HG03565 (cell line): ENCODE measurements at regions not wholly inside any gene's neighbourhood (a gene's known extent, or its start where the extent isn't known, plus 50 kb on each side); places are given as distances from the start of the nearest gene placed in this dataset.

Source experiments
- ATAC-seq: cut with Tn5 transposase; IDR thresholded peaks from one replicate; pipeline ENCODE4 v1.9.1; 2021; ENCODE audit warnings: mild to moderate bottlenecking, moderate library complexity; ENCODE audit not compliant: unreplicated experiment

GRCh38 chr6:104434519-104434918 is 425.2 kb downstream of the HACE1 start:
- ATAC-seq = no peak

- ATAC-seq = peak; percentile 53
Observed at GRCh38 chr6:104431096-104431495, 428.6 kb downstream of the HACE1 start.

DNA sequence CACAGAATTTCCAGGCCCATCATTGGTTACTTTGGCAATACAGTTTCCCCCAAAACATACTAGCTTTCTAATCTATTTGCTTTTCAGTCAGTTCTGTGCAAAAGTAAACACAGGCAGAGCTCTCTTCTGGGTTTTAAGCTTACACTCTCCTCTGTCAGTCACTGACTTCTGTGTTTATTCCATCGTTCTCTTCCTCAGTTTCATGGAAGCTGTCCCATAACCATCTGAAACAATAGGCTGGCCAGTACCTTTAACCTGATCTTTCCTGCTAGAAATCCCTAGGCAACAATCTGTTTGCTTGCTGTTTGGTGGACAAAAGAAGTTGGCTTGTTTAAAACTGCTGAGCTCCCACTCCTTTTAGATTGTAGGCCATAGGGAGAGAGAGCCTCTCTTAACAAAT is 431.5 kb downstream of the HACE1 start:
- ATAC-seq = no peak

GRCh38 chr6:104423691-104424090 is 436.0 kb downstream of the HACE1 start:
- no peak for ATAC-seq

- no peak for ATAC-seq
Observed at GRCh38 chr6:104421650-104422049, 438.1 kb downstream of the HACE1 start.

DNA sequence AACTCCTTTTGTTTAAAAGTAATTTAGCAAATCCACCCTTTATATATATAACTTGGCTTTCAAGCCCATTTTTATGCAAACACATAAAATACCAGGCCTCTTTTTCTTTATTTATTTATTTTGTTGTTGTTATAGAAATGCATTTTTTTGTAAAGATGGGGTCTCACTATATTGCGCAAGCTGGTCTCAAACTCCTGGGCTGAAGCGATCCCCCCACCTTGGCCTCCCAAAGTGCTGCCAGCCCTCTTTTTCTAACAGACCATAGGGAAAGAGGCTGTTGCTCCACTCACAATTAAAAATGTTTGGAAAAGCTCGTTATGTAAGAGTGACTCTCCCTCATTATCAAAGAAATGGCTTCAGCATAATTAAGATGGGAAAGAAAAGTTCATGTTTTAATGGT is 440.9 kb downstream of the HACE1 start:
- no peak for ATAC-seq

DNA sequence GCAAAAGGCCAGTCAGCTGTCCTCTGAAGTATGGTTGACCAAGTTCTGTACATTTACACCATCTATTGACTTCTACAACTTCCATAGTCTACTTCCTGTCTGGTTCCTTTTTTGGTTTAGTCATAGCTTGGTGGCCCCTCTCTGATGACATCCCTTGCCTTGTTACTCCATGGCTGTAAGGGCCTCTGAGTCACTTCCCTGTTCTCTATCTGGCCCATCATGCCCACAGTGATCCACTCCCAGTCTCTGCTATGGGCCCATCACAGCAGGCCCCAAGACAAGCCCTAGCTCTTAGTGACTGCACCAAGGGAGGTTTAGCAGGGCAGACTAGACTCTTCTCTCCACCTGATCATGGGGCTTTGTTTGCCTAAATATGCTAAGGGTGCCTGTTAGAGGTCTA is 441.6 kb downstream of the HACE1 start:
- no peak for ATAC-seq

DNA sequence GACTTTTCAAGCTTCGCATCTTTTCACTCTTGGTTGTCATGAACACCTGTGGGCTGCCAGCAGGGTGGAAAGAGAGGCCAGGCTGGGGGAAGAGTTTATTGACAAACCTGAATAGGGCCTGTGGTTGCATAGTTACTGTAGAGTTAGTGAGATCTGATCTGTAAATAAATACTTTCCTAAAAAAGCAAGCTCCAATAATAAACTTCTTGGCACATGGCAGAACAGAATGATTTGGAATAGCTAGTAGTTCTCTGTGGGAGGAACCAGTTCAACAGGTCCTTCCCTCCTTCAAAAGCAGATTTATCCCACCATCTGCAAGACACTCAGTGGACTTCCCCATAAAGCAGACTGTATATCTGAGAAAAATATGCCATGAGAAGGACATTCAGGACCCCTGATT is 445.0 kb downstream of the HACE1 start:
- ATAC-seq = no peak

DNA sequence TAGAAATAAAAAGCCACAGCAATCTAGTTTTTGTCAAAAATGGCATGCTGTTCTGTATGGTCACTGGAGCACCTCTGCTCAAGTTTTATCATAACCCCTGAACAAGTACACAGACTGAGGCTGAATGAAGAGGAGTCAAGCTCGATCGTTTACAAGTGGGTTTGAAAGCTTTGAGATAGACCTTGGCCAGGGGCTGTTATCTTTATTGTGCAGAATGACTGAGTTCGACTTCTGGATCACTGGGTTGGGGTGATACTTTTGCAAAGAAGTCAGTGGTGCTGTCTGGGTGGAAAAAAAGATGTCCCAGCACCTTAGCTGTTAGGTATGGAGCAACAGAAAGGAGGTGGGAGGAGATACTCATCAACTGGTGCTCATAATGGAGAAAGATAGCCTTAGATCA is 446.0 kb downstream of the HACE1 start:
- ATAC-seq = no peak

DNA sequence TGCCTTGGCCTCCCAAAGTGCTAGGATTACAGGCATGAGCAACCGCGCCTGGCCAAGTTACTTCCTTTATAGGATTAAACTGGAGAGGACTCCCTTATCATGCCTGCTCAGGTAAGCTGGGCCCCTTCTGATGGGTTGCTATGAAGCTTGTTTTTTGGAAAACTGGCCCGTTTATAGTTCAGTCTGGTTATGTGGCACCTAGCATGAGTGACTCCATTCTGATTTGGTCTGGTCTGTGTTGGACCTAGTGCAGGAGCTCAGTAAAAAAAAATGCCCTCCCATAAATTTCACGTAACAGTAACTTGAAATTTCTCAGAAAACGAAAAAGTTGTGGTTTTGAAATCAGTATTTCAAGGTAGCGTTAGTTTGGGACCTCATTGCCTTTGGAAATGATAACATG is 448.4 kb downstream of the HACE1 start:
- ATAC-seq = no peak

GRCh38 chr6:104409913-104410312 is 449.8 kb downstream of the HACE1 start:
- no peak for ATAC-seq

GRCh38 chr6:104407957-104408356 is 451.8 kb downstream of the HACE1 start:
- no peak for ATAC-seq

DNA sequence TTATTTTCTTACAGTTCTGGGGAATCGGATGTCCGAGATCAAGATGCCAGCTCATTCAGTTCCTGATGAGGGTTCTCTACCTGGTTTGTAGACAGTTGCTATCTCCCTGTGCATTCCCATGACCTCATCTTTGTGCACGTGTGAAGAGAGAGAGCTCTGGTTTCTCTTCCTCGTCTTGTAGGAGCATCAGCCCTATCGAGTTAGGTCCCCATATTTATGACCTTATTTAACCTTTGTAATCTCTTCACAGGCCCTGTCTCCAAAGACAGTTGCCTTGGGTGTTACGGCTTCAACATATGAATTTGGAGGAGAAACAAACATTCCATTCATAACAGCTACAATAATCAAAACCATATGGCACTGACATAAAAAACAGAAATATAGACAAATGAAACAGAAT is 455.3 kb downstream of the HACE1 start:
- ATAC-seq = no peak

DNA sequence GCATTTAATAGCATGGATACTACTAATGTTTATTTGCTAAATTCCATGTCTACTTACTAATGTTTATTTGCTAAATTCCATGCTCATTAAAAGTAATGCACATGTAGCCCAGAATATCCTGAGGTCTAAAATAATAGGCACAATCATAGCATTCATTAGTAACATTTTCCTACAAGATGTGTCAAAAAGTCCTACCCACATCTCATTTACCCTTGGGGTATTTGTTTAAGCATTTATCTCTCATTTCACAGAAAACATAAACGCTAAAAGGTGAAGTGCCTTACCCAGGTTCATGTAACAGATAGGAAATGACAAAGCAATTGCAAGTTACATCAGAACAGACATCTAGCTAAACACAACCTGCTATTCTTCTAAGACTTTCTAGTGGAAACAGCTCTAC is 457.1 kb downstream of the HACE1 start:
- no peak for ATAC-seq

DNA sequence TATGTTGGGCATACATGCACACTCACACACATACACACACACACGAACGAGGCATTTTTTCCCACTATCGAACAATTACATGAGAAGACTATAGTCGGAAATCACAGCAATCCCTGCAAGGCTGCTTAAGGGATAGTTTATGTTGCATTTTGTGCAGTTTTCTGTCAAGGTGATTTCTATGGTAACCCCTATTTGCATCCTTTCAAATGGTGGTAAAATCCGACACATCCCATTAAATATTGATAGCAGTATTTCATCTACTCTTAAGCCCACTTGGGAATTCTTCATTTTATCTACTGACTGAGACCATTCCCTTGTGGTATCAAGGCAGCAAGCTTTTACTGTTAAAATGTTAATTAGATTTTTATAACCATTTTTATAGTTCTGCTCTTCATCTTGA is 457.8 kb downstream of the HACE1 start:
- no peak for ATAC-seq

DNA sequence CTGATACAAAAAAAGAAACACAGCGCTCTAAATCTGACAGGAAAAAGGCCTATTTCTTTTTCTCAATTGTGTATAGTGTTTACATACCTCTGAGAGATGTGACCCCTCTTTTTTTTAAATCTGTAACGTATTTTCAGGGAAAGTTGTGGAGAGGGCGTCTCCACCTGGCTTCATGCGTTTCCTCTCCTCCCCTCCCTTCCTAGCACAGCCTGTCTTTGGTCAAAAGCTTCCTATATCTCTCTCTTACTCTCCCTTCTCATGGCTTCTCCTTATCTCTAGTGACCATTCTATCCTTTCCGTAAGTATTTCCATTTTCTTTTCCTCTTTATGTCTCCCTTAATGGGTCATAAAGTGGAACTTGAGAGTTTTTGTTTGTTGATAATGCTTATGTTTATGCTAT is 458.9 kb downstream of the HACE1 start:
- no peak for ATAC-seq

- no peak for ATAC-seq
Observed at GRCh38 chr6:104396077-104396476, 463.6 kb downstream of the HACE1 start.

- no peak for ATAC-seq
Observed at GRCh38 chr6:104381907-104382306, 477.8 kb downstream of the HACE1 start.

GRCh38 chr6:104365451-104366234 is 494.1 kb downstream of the HACE1 start:
- no peak for ATAC-seq

- ATAC-seq = no peak
Observed at GRCh38 chr6:104357928-104358327, 501.8 kb downstream of the HACE1 start.

DNA sequence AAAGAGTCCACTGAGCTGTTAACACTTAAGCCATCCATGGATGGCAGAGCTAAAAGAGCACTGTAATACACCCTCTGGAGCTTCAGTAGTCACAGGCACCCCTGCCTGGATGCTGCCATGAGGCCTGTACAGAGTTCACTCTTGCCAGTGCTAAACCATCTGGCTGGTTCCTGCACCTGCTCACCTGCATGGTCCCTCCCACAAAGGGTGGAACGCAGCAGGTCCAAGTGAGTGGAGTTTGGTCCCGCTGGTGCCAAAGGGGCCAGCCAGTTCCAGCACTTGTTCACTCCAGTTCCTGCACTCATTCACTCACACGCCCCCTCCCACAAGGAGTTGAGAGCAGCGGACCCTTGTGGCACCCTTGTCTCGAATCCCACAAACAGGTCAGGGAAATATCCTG is 503.5 kb downstream of the HACE1 start:
- no peak for ATAC-seq

DNA sequence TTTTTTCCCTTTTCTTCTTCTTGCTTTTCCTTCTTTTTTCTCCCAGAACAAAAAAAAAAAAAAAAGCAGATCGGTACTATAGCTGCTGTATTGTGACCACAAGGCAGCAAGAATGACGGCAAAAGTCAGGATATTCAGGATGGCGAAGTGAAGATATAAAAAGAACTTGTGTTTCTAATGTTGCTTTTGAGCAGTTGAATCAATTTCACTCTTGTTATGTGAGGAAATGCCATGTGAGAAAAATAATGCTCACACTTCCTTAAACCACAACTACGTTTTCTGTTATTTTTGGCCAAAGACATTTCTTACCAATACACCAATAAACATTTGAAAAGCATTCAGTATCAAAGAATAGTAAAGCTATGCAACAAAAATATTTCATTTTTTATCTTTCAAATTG is 510.5 kb downstream of the HACE1 start:
- no peak for ATAC-seq

- no peak for ATAC-seq
Observed at GRCh38 chr6:104344223-104344622, 515.5 kb downstream of the HACE1 start.
